ENCODE measurements at regions not wholly inside any gene's neighbourhood (a gene's known extent, or its start where the extent isn't known, plus 50 kb on each side); places are given as distances from the start of the nearest gene placed in this dataset.

- no peak for DNase-seq
Measured at GRCh38 chr15:47998619-47999019, 122.2 kb upstream of the SLC24A5 start.

- DNase-seq = no peak
Measured at GRCh38 chr15:48001393-48002039, 119.3 kb upstream of the SLC24A5 start.

GRCh38 chr15:48002767-48003166, 118.0 kb upstream of the SLC24A5 start:
- DNase-seq = no peak

GRCh38 chr15:48003441-48003840, 117.3 kb upstream of the SLC24A5 start:
- no peak for DNase-seq

GRCh38 chr15:48005077-48005476, 115.7 kb upstream of the SLC24A5 start:
- DNase-seq = no peak

GRCh38 chr15:48006031-48006511, 114.7 kb upstream of the SLC24A5 start:
- peak; percentile 22 for DNase-seq

DNA sequence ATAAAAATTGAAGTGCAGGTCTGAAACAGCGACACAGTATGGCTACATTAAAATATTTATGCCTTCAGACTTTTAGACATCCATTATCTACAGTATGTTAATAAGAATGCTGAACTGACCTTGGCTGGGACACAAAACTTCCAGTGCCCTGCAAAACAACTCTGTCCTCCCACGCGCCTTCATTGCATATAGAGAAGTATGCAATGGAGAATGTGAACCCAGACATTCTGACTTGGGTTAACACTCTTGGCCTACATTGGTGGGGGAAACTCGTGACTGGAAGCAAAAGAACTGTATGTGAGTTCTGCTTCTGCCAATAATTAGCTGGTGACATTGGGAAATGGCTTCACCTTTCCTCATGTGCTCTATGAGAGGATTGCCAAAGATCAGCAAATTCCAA, 110.5 kb upstream of the SLC24A5 start:
- no peak for DNase-seq

DNA sequence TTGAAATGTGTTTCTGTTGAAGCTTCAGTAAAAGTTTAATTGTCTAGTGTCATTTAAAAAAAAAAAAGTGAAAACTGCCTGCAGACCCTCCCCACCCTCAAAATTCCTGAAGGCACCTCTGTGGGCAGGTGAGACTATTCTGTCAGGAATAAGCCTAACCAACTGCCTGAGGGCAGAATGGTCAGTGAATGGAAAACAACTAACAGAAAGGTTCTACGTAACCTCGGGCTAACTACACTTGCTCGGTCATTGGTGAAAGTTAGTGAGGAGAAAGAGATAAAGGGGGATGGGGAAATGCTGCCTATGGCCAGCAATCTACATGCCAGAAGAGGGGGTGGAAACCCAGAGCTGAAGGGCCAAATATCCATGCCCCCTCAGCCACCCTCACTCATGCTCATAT, 108.6 kb upstream of the SLC24A5 start:
- no peak for DNase-seq

DNA sequence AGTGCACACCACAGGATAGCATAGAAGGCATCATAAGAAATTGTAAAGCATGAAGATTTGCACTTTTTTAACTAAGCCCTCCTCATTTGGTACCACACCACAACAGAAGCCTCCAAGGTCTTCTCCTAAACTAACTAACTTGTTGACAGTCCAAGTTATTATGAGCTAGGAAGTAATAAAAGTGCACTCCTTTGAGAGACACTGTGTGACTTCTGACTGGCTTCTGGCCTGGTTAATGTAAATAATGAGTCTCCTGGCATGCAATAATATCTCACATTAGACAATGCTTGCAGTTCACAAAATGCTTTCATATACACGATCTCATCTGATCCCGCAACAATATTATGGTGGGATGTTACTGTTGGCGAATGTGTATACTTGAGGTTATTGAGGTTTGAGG, 103.9 kb upstream of the SLC24A5 start:
- no peak for DNase-seq

DNA sequence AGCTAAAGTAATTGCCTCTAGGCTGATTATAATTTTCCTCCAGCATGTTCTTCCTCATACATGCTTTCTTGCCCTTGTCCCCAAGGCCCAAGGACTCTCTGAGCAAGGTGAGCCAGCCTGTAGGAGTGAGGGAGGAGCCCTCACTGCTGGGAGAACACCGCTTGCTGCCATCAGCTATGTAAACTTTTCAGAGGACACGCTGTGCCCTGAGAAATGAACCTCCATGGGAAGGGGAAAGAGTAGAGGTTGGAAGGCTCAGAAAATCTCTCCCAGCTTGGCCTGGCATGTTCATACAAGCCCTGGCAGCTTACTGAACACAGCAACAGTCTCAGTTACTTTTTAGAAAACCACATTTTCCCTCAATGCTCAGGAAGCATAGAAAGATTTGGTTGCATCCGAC, 103.0 kb upstream of the SLC24A5 start:
- no peak for DNase-seq

DNA sequence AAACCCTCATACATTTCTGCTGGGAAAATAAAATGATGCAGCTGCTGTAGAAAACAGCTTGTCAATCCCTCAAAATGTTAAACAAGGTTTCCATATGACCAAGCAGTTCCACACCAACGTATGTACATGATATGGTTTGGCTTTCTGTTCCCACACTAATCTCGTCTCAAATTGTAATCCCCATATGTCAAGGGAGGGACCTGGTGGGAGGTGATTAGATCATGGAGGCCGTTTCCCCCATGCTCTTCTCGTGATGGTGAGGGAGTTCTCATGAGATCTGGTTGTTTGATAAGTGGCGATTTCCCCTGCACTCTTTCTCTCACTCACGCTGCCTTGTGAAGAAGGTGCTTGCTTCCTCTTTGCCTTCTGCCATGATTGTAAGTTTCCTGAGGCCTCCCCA, 100.6 kb upstream of the SLC24A5 start:
- DNase-seq = no peak

GRCh38 chr15:48021336-48022086, 99.3 kb upstream of the SLC24A5 start:
- no peak for DNase-seq

- DNase-seq = no peak
Measured at GRCh38 chr15:48025118-48025517, 95.7 kb upstream of the SLC24A5 start.

DNA sequence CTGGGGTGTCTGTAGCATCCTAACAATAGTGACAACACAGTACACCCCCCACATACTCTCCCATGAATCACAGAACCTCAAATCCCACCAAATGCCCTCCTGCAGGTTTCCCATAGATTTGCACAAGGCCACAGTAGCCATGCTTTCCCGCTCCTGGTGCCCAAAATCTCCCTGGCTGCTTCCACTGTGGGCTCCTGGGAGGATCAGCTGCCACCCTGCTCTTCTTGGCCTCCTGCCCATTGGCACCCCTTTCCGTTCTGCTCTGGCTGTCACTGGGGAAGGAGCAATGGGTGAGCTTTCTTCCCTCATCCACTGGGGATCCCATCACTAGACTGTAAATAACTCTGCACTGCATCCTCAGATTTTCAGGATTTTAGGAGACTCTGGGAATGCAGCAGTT, 92.1 kb upstream of the SLC24A5 start:
- DNase-seq = no peak

- no peak for DNase-seq
Measured at GRCh38 chr15:48029642-48030041, 91.1 kb upstream of the SLC24A5 start.

DNA sequence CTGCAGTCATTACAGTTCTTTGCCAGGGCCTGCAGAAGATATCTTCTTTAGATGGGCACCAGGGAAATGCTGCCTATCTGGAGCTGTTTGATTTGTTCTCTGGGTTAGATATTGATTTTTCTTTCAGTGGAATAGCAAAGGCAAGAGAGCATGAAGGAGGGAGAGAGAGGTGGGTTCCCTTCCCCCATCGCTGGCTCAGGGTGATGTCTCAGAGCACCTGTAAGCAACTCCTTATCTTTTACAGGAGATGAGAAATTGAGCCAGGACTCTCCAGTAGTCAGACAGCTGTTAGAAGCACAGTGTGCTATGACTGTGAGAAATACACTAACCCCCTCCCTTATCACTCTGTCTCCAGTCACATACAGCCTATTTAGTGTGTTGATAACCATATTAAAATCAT, 89.3 kb upstream of the SLC24A5 start:
- DNase-seq = no peak

- DNase-seq = no peak
Measured at GRCh38 chr15:48031973-48032372, 88.8 kb upstream of the SLC24A5 start.

- DNase-seq = no peak
Measured at GRCh38 chr15:48032911-48033310, 87.9 kb upstream of the SLC24A5 start.

DNA sequence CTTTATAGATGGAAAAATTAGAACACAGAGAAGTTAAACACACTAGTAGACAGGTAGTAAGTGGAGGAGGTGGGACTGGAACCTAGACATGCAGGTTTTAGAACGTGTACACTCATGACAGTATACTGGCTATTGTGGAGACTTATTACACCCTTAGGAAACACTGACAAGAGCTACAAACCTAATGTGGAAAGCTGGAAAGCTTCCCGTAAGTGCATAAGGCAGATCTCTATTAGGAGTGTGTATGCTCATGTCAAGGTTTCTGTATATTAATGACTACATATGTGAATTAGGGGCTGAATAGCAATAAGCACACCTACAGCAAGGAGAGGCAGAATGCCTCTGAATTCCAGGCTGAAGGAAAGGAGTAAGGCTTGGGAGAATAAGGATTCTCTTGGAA, 82.6 kb upstream of the SLC24A5 start:
- DNase-seq = no peak

GRCh38 chr15:48040166-48040817, 80.5 kb upstream of the SLC24A5 start:
- no peak for DNase-seq

DNA sequence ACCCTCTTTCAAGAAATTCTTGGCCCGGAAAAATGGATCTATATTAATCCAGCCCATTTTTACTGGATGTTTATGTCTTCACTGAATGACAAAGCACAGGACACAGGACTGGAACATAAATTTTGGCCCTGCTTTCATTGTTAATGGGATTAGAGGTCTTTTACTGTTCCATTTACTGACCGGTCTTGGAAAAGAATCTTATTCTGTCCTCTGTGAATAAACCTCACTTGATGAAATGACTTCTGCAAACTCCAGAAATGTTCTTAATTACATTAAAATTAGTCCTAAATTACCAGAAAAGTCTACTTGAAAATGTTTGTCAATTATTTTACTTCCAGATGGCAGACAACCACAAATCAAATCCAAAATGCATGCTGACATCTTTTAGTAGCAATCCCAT, 79.3 kb upstream of the SLC24A5 start:
- no peak for DNase-seq

DNA sequence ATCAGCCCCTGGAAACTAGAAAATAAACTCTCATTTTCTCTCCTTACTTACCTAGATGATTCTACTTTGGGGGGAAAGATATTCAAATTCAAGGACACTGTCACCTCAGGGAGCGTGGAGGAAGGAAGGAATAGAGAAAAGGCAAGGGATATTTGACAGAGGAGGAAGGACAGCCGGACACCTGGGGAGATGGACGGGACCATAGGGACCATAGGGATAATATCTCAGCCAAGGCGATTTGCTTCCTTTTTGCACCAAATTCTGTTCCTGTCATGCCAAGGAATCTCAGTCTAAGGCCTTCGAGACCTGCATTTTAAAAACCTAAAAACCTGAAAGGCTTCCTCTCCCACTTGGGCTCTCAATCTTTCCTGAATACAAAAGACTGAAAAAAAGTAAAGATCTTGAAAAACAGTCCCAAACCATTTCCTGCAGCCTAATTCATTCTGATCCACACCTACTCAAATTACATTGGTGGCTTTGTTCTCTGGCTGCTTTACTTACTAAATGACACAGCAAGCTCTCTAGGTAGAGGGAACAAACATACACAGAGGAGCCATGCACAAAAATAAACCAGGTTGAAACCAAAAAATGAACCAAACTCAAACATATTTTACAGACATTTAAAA, 73.9 kb upstream of the SLC24A5 start:
- no peak for DNase-seq

DNA sequence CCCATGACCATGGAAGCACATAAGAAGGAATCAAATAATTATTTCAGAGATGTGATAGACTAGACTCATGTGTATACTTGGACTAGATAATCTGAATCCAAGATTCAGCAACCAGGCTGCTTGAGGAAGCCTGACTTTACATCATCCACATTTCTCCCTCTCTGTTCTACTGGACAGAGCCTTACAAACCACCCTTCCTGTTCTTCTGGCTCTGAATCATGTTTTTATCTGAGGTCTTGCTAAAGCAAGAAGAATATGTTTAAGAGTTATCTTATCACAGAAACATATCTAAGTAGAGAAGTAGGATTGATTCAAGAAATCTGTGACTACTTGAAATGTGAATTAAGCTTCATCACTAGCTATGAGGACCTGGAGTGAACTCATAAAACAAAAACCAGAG, 71.1 kb upstream of the SLC24A5 start:
- no peak for DNase-seq

Measured in fibroblast of skin of scalp (primary cell).